Neural progenitor cell (in vitro differentiated cells): ENCODE measurements at regions not wholly inside any gene's neighbourhood (a gene's known extent, or its start where the extent isn't known, plus 50 kb on each side); places are given as distances from the start of the nearest gene placed in this dataset.

Source experiments
- DNase-seq: peaks from one replicate; pipeline ENCODE4 v3.0.0-alpha.2; 2016; ENCODE audit warnings: low spot score
- H2AFZ ChIP-seq: fragments of 200-600 bp; sonication (generic); replicated peaks from 2 replicates; pipeline ENCODE4 v1.6.1; 2016; ENCODE audit warnings: antibody characterized with exemption
- H3F3A ChIP-seq: fragments of 200-600 bp; sonication (generic); 2 replicates; pipeline ENCODE4 v1.6.1; 2016; ENCODE audit warnings: antibody characterized with exemption, low read depth
- H3K27ac ChIP-seq: fragments of 200-600 bp; sonication (generic); 2 replicates; pipeline ENCODE4 v1.5.1; 2016; ENCODE audit warnings: mild to moderate bottlenecking
- H3K27me3 ChIP-seq: fragments of 200-600 bp; sonication (generic); 2 replicates; pipeline ENCODE4 v1.6.1; 2016; ENCODE audit warnings: mild to moderate bottlenecking, moderate library complexity
- H3K36me3 ChIP-seq: fragments of 200-600 bp; sonication (generic); 2 replicates; pipeline ENCODE4 v1.5.1; 2016
- H3K4me1 ChIP-seq: fragments of 200-600 bp; sonication (generic); 2 replicates; pipeline ENCODE4 v1.6.1; 2016; ENCODE audit warnings: mixed run types
- H3K4me2 ChIP-seq: fragments of 200-600 bp; sonication (generic); 2 replicates; pipeline ENCODE4 v1.6.1; 2016
- H3K4me3 ChIP-seq: fragments of 200-600 bp; sonication (generic); 2 replicates; pipeline ENCODE4 v1.5.1; 2016
- H3K79me2 ChIP-seq: fragments of 200-600 bp; sonication (generic); 2 replicates; pipeline ENCODE4 v1.6.1; 2016; ENCODE audit warnings: low read depth
- H3K9ac ChIP-seq: fragments of 200-600 bp; sonication (generic); 2 replicates; pipeline ENCODE4 v1.6.1; 2016
- H3K9me3 ChIP-seq: fragments of 200-600 bp; sonication (generic); 2 replicates; pipeline ENCODE4 v1.5.1; 2016; ENCODE audit warnings: low read depth
- H4K20me1 ChIP-seq: fragments of 200-600 bp; sonication (generic); 2 replicates; pipeline ENCODE4 v1.6.1; 2016; ENCODE audit warnings: low read depth
- H3K27ac Mint-ChIP-seq: 3 replicates; pipeline ENCODE4 v1.8.0; 2021; ENCODE audit warnings: mixed read lengths
- H3K27me3 Mint-ChIP-seq: 2 replicates; pipeline ENCODE4 v1.8.0; 2022; ENCODE audit warnings: low read depth, mild to moderate bottlenecking, inconsistent platforms, moderate library complexity, mixed read lengths; ENCODE audit not compliant: insufficient read depth
- H3K36me3 Mint-ChIP-seq: 3 replicates; pipeline ENCODE4 v1.8.0; 2021; ENCODE audit warnings: mixed read lengths
- H3K4me1 Mint-ChIP-seq: 3 replicates; pipeline ENCODE4 v1.8.0; 2021; ENCODE audit warnings: mixed read lengths
- H3K4me3 Mint-ChIP-seq: 3 replicates; pipeline ENCODE4 v1.8.0; 2021; ENCODE audit warnings: mild to moderate bottlenecking, moderate library complexity, mixed read lengths
- H3K9me3 Mint-ChIP-seq: 3 replicates; pipeline ENCODE4 v1.8.0; 2020; ENCODE audit warnings: mixed read lengths
- EZH2 ChIP-seq: fragments of 200-600 bp; sonication (generic); IDR thresholded peaks from 2 replicates; pipeline ENCODE4 v1.6.1; 2017; ENCODE audit warnings: antibody characterized with exemption, mild to moderate bottlenecking, moderate library complexity
- EZH2phosphoT487 ChIP-seq: fragments of 200-600 bp; sonication (generic); IDR thresholded peaks from 2 replicates; pipeline ENCODE4 v1.6.1; 2017; ENCODE audit warnings: antibody characterized with exemption
- TF ChIP-seq, protein P1 (sequence below): fragments of 200-600 bp; sonication (generic); IDR thresholded peaks from 2 replicates; pipeline ENCODE4 v1.5.1; 2017; ENCODE audit warnings: antibody characterized with exemption, mild to moderate bottlenecking

DNA sequence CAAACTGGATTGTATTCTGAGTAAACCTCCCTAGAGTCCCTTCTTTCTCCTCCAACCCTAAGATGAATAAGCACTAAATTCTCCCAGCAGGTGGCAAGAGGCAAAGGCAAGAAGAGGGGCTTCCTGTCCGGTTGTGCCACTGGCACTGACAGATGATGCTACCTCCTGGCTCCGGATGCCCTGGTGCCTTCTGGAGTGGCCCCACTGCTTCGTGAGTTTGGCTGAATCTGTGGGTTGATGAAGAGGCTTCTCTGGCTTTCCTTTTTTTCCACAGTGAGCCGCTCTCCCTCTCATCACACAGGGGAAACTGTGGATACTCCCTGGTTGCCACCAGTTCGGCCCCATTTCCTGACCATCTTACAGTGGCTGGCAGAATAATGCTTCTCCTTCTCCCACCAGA lies 404.7 kb downstream of the GALR1 start:
- H3K9ac ChIP-seq = no peak overlapping the region
- H3K4me3 Mint-ChIP-seq = no peak overlapping the region

DNA sequence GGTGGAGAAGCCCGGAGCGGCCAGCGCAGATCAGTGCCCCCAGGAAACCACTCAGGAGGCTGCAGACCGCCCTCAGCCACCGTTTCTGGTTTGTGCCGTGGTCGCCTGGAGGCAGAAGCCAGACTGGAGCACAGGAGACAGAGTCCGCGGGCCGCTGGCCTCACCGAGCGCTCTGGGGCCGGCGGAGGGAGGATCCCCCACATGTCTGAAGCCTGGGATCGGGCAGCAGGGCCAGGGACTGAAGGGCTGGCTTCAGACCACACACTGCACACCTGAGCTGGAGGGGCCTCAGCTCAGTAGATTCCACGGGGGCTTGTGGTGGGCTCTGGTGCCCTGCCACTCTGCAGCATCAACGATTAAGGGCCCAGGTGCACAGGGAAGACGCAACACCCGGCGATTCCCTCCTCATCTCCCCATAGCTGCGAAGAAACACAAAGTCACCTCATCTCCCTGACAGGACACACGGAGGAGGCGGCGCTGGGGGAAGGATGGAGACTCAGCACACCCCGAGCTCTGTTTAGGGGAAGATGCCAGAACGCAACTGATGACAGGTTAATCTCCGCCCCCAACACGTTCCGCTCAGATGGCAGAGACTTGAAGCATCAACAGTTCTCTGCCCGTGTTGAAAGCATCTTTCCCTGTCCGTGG lies 408.1 kb downstream of the GALR1 start:
- no peak overlapping the region for H3K4me2 ChIP-seq
- Mint-ChIP-seq H3K36me3 (no peaks in the 10 kb centered on the region), H3K9me3 (no peaks in the 10 kb centered on the region), H3K27ac (no peak overlapping the region), H3K4me3 (no peak overlapping the region), H3K4me1 (peaks cover 3% of the 10 kb centered on the region), H3K27me3 (no peaks in the 10 kb centered on the region)
- H3K9ac ChIP-seq = no peak overlapping the region
- no peaks in the 10 kb centered on the region for H3K4me1 ChIP-seq
- no peaks in the 10 kb centered on the region for H3K27me3 ChIP-seq
- no peak overlapping the region for H3K4me3 ChIP-seq
- no peak overlapping the region for H3K27ac ChIP-seq
- TF ChIP-seq, protein P1, sequence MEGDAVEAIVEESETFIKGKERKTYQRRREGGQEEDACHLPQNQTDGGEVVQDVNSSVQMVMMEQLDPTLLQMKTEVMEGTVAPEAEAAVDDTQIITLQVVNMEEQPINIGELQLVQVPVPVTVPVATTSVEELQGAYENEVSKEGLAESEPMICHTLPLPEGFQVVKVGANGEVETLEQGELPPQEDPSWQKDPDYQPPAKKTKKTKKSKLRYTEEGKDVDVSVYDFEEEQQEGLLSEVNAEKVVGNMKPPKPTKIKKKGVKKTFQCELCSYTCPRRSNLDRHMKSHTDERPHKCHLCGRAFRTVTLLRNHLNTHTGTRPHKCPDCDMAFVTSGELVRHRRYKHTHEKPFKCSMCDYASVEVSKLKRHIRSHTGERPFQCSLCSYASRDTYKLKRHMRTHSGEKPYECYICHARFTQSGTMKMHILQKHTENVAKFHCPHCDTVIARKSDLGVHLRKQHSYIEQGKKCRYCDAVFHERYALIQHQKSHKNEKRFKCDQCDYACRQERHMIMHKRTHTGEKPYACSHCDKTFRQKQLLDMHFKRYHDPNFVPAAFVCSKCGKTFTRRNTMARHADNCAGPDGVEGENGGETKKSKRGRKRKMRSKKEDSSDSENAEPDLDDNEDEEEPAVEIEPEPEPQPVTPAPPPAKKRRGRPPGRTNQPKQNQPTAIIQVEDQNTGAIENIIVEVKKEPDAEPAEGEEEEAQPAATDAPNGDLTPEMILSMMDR = no peak
- no peak for TF ChIP-seq EZH2phosphoT487
- no peak for TF ChIP-seq EZH2
- no peaks in the 10 kb centered on the region for H4K20me1 ChIP-seq
- H3K36me3 ChIP-seq = no peaks in the 10 kb centered on the region
- no peaks in the 10 kb centered on the region for H3F3A ChIP-seq
- no peaks in the 10 kb centered on the region for H3K9me3 ChIP-seq
- no peaks in the 10 kb centered on the region for H3K79me2 ChIP-seq
- no peak for DNase-seq
- no peak overlapping the region for H2AFZ ChIP-seq

More for the DNA sequence above, 404.7 kb downstream of the GALR1 start:
- H3K4me3 ChIP-seq = no peak overlapping the region
- no peak overlapping the region for H3K4me2 ChIP-seq
- no peaks in the 10 kb centered on the region for H3F3A ChIP-seq
- Mint-ChIP-seq H3K27me3 (no peaks in the 10 kb centered on the region), H3K9me3 (no peaks in the 10 kb centered on the region), H3K27ac (no peak overlapping the region), H3K36me3 (no peaks in the 10 kb centered on the region), H3K4me1 (peaks cover 3% of the 10 kb centered on the region)
- H2AFZ ChIP-seq = no peak overlapping the region
- no peaks in the 10 kb centered on the region for H3K79me2 ChIP-seq
- TF ChIP-seq EZH2phosphoT487 = no peak
- TF ChIP-seq EZH2 = no peak
- TF ChIP-seq, protein P1 = no peak
- no peaks in the 10 kb centered on the region for H4K20me1 ChIP-seq
- no peak for DNase-seq
- H3K36me3 ChIP-seq = no peaks in the 10 kb centered on the region
- peaks cover 15% of the 10 kb centered on the region for H3K27me3 ChIP-seq
- no peaks in the 10 kb centered on the region for H3K9me3 ChIP-seq
- no peaks in the 10 kb centered on the region for H3K4me1 ChIP-seq
- no peak overlapping the region for H3K27ac ChIP-seq

DNA sequence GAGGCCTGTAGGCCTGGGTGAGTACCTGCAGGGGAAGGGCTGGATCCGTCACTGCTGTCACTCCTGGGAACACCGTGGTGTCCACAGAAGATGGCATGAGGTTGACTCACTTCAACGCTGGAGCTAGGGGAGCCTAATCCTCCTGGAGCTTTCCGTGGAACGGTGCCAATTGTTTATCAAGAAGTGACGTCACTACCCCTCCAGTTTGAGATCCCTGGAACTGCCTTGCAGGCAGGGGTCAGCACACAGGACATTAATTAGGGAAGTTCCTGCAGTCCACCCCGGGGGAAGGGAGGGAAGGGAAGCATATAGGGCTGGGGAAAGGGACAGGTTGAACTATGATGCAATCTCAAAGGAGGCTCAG lies 408.6 kb downstream of the GALR1 start:
- Histone ChIP-seq H4K20me1 (no peaks in the 10 kb centered on the region), H3K9ac (no peak overlapping the region), H3K4me2 (no peak overlapping the region), H3K79me2 (no peaks in the 10 kb centered on the region), H3K27ac (no peak overlapping the region), H3K27me3 (no peaks in the 10 kb centered on the region), H3K4me1 (no peaks in the 10 kb centered on the region), H3K4me3 (no peak overlapping the region), H3K9me3 (no peaks in the 10 kb centered on the region), H3K36me3 (no peaks in the 10 kb centered on the region), H3F3A (no peaks in the 10 kb centered on the region), H2AFZ (no peak overlapping the region)
- Mint-ChIP-seq H3K4me1 (peaks cover 3% of the 10 kb centered on the region), H3K27me3 (no peaks in the 10 kb centered on the region), H3K36me3 (no peaks in the 10 kb centered on the region), H3K9me3 (peaks cover under 1% of the 10 kb centered on the region), H3K4me3 (no peak overlapping the region), H3K27ac (no peak overlapping the region)
- TF ChIP-seq EZH2 = no peak
- no peak for TF ChIP-seq EZH2phosphoT487
- TF ChIP-seq, protein P1 = no peak
- DNase-seq = no peak
